ENCODE measurements at regions not wholly inside any gene's neighbourhood (a gene's known extent, or its start where the extent isn't known, plus 50 kb on each side); places are given as distances from the start of the nearest gene placed in this dataset.
"Not testable (repeated sequence)": the region's sequence is repeated elsewhere in the genome, so short reads cannot be mapped to it uniquely, and the experiment has no call there.

DNA sequence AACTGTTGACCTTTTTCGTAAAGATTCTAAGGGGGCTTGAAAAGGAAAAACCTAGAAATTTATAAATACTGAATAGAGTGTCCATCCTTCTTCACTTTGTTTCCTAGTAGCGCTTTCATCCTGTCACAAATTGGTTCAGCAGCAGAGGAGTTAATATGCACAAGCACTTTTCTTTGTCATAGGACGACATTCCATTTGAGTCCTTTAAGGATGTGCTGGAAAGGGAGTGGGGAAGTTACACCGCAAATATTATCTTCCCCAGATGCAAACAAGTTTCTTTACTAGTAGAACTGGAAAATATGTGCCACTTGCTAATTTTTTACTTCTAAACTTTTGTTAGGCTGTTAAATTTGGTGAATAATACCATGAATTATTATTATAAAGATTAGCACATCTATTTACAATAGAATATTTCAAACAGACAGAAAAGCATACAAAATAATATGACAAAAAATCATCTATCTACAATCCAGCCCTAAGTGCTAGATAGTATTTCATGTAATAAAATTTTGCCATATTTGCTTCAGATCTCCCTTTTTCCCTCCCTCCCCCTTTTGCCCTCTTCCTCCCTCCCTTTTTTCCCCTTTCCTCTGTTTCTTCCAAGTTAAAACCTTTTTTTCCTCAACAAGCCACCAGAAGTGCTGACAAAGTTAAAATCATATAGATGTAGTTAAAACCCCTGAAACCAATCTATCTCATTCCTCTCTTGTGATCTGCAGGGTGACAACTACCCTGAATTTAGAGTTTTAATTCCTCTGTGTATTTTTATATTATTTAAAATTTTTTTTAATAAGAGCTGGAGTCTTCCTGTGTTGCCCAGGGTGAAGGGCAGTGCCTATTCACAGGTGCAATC, 50.5 kb upstream of the MAP4K3 start:
- Histone ChIP-seq H3K4me1 (ENCODE audit: control insufficient read depth in 5 of 5, insufficient read depth in 5 of 5, low read length in 5 of 5) (peaks cover 0 to 44% (median 29%) of the 10 kb centered on the region in 5 donors), H3K4me3 (ENCODE audit: low read depth in 1 of 5, low read length in 5 of 5) (no peak overlapping the region), H3K27me3 (ENCODE audit: control insufficient read depth in 5 of 5, insufficient read depth in 4 of 5, low read length in 5 of 5) (no peaks in the 10 kb centered on the region), H3K9me3 (ENCODE audit: control insufficient read depth in 5 of 5, low read length in 5 of 5) (no peaks in the 10 kb centered on the region), H3K27ac (ENCODE audit: low read depth, low read length) (no peak overlapping the region), H3K36me3 (ENCODE audit: control insufficient read depth in 5 of 5, insufficient read depth in 5 of 5, low read length in 5 of 5) (no peaks in the 10 kb centered on the region), H3K9ac (ENCODE audit: low read length in 5 of 5) (peak overlapping the region in 1 of 5 donors; percentile 24)

DNA sequence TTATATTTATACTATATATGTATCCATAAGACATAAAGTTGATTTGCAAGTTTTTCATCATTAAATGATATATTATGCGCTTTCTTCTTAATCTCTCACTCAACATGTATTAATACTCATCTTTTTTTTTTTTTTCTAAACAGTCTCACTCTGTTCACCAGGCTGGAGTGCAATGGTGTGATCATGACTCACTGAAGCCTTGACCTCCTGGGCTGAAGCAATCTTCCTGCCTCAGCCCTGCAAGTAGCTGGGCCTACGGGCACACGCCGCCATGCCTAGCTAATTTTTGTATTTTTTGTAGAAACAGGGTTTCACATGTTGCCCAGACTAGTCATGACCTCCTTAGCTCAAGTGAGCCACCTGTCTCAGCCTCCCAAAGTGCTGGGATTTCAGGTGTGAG, 51.4 kb upstream of the MAP4K3 start:
- Histone ChIP-seq H3K4me1 (ENCODE audit: control insufficient read depth in 5 of 5, insufficient read depth in 5 of 5, low read length in 5 of 5) (peaks cover 0 to 42% (median 33%) of the 10 kb centered on the region in 5 donors), H3K27ac (ENCODE audit: low read depth, low read length) (no peak overlapping the region), H3K9me3 (ENCODE audit: control insufficient read depth in 5 of 5, low read length in 5 of 5) (no peaks in the 10 kb centered on the region), H3K4me3 (ENCODE audit: low read depth in 1 of 5, low read length in 5 of 5) (no peak overlapping the region), H3K9ac (ENCODE audit: low read length in 5 of 5) (peak overlapping the region in 1 of 5 donors; percentile 24), H3K27me3 (ENCODE audit: control insufficient read depth in 5 of 5, insufficient read depth in 4 of 5, low read length in 5 of 5) (no peaks in the 10 kb centered on the region), H3K36me3 (ENCODE audit: control insufficient read depth in 5 of 5, insufficient read depth in 5 of 5, low read length in 5 of 5) (no peaks in the 10 kb centered on the region)

DNA sequence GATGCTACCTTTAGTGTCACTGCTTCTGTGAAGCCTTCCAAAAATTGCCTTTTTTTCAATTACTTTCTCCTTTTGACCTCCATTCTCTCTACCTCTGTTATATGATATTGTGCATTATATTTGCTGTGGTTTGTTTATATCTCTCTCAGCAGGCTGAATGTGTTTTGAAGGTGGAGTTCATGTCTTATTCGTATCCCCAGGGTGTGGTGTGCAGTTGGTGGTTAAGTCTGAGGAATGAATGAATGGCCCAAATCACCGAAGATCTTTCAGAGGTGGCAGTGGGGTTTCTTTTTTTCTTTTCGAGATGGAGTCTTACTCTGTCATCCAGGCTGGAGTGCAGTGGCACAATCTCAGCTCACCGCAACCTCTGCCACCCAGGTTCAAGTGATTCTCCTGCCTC, 53.5 kb upstream of the MAP4K3 start:
- H3K9me3 ChIP-seq (ENCODE audit: control insufficient read depth in 5 of 5, low read length in 5 of 5), result no peaks in the 10 kb centered on the region
- peaks cover 5 to 32% (median 25%) of the 10 kb centered on the region in 5 donors for H3K4me1 ChIP-seq (ENCODE audit: control insufficient read depth in 5 of 5, insufficient read depth in 5 of 5, low read length in 5 of 5)
- no peaks in the 10 kb centered on the region for H3K36me3 ChIP-seq (ENCODE audit: control insufficient read depth in 5 of 5, insufficient read depth in 5 of 5, low read length in 5 of 5)
- no peak overlapping the region for H3K27ac ChIP-seq (ENCODE audit: low read depth, low read length)
- H3K4me3 ChIP-seq (ENCODE audit: low read depth in 1 of 5, low read length in 5 of 5), result no peak overlapping the region
- no peak overlapping the region for H3K9ac ChIP-seq (ENCODE audit: low read length in 5 of 5)
- no peaks in the 10 kb centered on the region for H3K27me3 ChIP-seq (ENCODE audit: control insufficient read depth in 5 of 5, insufficient read depth in 4 of 5, low read length in 5 of 5)

DNA sequence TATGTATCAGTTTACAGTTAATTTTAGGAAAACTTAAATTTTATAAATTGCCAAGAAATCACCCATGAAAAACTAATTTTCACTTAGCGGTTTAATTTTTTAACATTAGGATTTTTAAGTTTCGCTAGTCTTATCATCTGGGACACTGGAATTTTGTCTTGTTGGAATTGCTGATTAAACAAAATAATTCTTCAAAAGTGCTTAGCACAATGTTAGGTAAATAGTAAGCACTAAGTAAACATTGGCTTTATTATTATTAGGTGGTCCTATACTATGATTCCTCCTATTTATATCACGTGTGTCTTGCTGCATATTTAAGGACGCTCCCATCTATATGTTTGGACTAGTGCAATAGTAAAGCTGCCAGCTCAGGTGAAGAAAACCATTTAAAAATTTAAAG, 54.6 kb upstream of the MAP4K3 start:
- Histone ChIP-seq H3K9ac (ENCODE audit: low read length in 5 of 5) (no peak overlapping the region), H3K36me3 (ENCODE audit: control insufficient read depth in 5 of 5, insufficient read depth in 5 of 5, low read length in 5 of 5) (no peaks in the 10 kb centered on the region), H3K4me3 (ENCODE audit: low read depth in 1 of 5, low read length in 5 of 5) (no peak overlapping the region), H3K4me1 (ENCODE audit: control insufficient read depth in 5 of 5, insufficient read depth in 5 of 5, low read length in 5 of 5) (peaks cover 5 to 28% (median 24%) of the 10 kb centered on the region in 5 donors), H3K27ac (ENCODE audit: low read depth, low read length) (peak overlapping the region; percentile 73), H3K27me3 (ENCODE audit: control insufficient read depth in 5 of 5, insufficient read depth in 4 of 5, low read length in 5 of 5) (no peaks in the 10 kb centered on the region), H3K9me3 (ENCODE audit: control insufficient read depth in 5 of 5, low read length in 5 of 5) (no peaks in the 10 kb centered on the region)

DNA sequence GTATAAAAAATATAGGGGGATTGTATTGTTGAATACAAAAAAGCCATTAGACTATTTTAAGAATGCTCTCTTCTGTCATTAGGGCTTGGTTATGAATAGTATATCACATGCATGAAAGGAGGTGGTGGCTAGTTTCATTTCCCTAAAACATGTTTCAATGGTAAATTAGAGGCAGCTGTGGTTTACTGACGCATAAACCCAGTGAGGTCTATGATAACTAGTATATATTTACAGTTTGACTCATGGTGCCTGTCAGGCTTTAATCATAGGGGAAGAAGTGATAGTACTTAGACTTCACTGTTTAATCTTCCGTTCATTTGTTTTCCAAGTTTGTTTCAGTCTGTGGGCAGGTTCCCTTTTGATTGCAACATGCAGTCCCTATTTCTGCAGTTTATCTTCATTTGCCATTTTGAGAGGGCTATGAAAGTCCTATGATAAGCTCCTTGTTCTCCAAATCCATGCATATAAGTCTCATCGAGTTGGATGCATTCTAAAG, 55.1 kb upstream of the MAP4K3 start:
- Histone ChIP-seq H3K9ac (ENCODE audit: low read length in 5 of 5) (peak overlapping the region in 1 of 5 donors; percentile 19), H3K4me1 (ENCODE audit: control insufficient read depth in 5 of 5, insufficient read depth in 5 of 5, low read length in 5 of 5) (peaks cover 5 to 29% (median 28%) of the 10 kb centered on the region in 5 donors), H3K9me3 (ENCODE audit: control insufficient read depth in 5 of 5, low read length in 5 of 5) (no peaks in the 10 kb centered on the region), H3K27me3 (ENCODE audit: control insufficient read depth in 5 of 5, insufficient read depth in 4 of 5, low read length in 5 of 5) (no peaks in the 10 kb centered on the region), H3K36me3 (ENCODE audit: control insufficient read depth in 5 of 5, insufficient read depth in 5 of 5, low read length in 5 of 5) (no peaks in the 10 kb centered on the region), H3K27ac (ENCODE audit: low read depth, low read length) (peak overlapping the region; percentile 73), H3K4me3 (ENCODE audit: low read depth in 1 of 5, low read length in 5 of 5) (no peak overlapping the region)

DNA sequence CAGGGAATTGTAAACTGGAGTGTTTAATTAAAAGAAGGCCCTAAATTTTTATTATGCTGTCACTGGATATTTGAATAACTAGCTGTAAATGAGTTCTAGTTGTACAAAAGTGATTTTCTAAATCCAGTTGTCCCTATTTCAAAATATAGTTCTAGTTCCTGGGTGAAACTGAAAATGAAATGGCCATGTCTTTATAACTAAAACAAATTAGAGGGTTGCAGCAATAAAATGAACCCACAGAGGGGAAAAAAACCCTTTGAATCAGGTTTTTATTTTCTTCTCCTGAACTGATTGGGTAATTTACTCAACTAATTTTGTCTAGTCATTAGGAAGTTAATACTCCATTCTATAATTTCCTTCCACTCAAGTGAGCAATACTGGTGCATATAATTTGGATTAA, 55.6 kb upstream of the MAP4K3 start:
- H3K9ac ChIP-seq (ENCODE audit: low read length in 5 of 5), result peak overlapping the region in 2 of 5 donors; percentile 19 to 51
- peaks cover 5 to 30% (median 27%) of the 10 kb centered on the region in 5 donors for H3K4me1 ChIP-seq (ENCODE audit: control insufficient read depth in 5 of 5, insufficient read depth in 5 of 5, low read length in 5 of 5)
- no peaks in the 10 kb centered on the region for H3K27me3 ChIP-seq (ENCODE audit: control insufficient read depth in 5 of 5, insufficient read depth in 4 of 5, low read length in 5 of 5)
- no peaks in the 10 kb centered on the region for H3K36me3 ChIP-seq (ENCODE audit: control insufficient read depth in 5 of 5, insufficient read depth in 5 of 5, low read length in 5 of 5)
- no peak overlapping the region for H3K4me3 ChIP-seq (ENCODE audit: low read depth in 1 of 5, low read length in 5 of 5)
- H3K9me3 ChIP-seq (ENCODE audit: control insufficient read depth in 5 of 5, low read length in 5 of 5), result no peaks in the 10 kb centered on the region
- peak overlapping the region; percentile 73 for H3K27ac ChIP-seq (ENCODE audit: low read depth, low read length)

DNA sequence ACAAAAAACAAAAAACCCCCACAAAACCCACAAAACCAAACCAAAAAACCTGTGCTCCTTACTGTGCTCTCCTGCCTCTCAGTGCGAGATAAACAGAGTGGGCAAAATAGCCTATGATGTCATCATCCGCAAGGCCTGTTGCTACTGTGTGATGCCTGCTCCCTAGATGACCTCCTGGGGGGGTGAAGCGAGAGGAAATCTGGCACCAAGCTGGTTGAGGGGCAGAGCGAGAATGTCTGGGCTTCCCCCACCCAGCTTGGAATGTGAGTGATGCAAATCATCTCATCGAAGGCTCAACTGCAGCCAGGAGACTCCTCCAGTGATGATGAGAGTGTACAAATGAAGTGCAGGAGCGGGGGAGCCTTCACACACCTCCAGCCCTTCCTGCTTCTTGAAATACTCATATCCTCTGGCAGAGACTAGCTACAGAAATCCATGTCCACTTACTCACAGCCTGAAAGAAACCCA, 57.7 kb upstream of the MAP4K3 start:
- Histone ChIP-seq H3K9ac (ENCODE audit: low read length in 5 of 5) (no peak overlapping the region), H3K9me3 (ENCODE audit: control insufficient read depth in 5 of 5, low read length in 5 of 5) (no peaks in the 10 kb centered on the region), H3K27me3 (ENCODE audit: control insufficient read depth in 5 of 5, insufficient read depth in 4 of 5, low read length in 5 of 5) (no peaks in the 10 kb centered on the region), H3K27ac (ENCODE audit: low read depth, low read length) (no peak overlapping the region), H3K36me3 (ENCODE audit: control insufficient read depth in 5 of 5, insufficient read depth in 5 of 5, low read length in 5 of 5) (no peaks in the 10 kb centered on the region), H3K4me1 (ENCODE audit: control insufficient read depth in 5 of 5, insufficient read depth in 5 of 5, low read length in 5 of 5) (peaks cover 5 to 31% (median 29%) of the 10 kb centered on the region in 5 donors), H3K4me3 (ENCODE audit: low read depth in 1 of 5, low read length in 5 of 5) (no peak overlapping the region)

DNA sequence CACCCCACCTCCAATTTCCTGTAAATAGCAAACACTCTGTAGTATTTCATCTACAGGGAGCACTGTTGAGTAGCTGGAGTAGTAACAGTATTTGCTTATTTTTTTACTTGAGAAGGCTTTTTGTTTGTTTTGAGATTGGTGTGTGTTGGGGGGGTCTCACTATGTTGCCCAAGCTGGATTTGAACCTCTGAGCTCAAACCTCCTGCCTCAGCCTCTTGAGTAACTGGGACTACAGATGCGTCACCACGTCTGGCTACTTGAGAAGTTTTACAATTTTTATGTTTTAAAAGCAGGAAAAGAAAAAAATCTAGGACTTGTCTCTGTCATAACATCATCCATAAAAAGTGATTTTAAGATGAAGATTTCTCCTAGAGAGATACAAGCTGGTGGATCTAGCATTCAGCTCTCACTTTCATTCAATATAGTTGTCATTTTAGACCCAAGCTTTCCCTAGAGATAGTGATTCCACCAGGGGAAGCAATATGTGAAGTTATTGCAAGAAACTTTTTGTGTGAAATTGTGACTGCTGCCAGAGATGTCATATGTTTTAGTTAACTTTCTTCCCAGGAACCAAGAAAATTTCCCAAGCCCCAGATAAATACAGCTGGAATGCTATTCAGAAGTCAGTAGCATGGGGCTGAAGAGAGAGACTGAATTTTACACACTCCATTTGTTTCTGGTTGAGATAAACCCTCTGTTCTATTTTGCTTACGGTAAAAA, 60.2 kb upstream of the MAP4K3 start:
- H3K4me1 ChIP-seq (ENCODE audit: control insufficient read depth in 5 of 5, insufficient read depth in 5 of 5, low read length in 5 of 5), result peaks cover 5 to 37% (median 28%) of the 10 kb centered on the region in 5 donors
- peak overlapping the region; percentile 47 for H3K27ac ChIP-seq (ENCODE audit: low read depth, low read length)
- H3K9me3 ChIP-seq (ENCODE audit: control insufficient read depth in 5 of 5, low read length in 5 of 5), result no peaks in the 10 kb centered on the region
- no peaks in the 10 kb centered on the region for H3K36me3 ChIP-seq (ENCODE audit: control insufficient read depth in 5 of 5, insufficient read depth in 5 of 5, low read length in 5 of 5)
- H3K27me3 ChIP-seq (ENCODE audit: control insufficient read depth in 5 of 5, insufficient read depth in 4 of 5, low read length in 5 of 5), result no peaks in the 10 kb centered on the region
- H3K4me3 ChIP-seq (ENCODE audit: low read depth in 1 of 5, low read length in 5 of 5), result no peak overlapping the region
- no peak overlapping the region for H3K9ac ChIP-seq (ENCODE audit: low read length in 5 of 5)

DNA sequence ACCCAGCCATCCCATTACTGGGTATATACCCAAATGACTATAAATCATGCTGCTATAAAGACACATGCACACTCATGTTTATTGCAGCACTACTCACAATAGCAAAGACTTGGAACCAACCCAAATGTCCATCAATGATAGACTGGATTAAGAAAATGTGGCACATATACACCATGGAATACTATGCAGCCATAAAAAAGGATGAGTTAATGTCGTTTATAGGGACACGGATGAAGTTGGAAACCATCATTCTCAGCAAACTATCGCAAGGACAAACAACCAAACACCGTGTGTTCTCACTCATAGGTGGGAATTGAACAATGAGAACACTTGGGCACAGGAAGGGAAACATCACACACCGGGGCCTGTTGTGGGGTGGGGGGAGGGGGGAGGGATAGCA, 61.1 kb upstream of the MAP4K3 start:
- H3K4me3 ChIP-seq (ENCODE audit: low read depth in 1 of 5, low read length in 5 of 5); H3K27me3 ChIP-seq (ENCODE audit: control insufficient read depth in 5 of 5, insufficient read depth in 4 of 5, low read length in 5 of 5); H3K9ac ChIP-seq (ENCODE audit: low read length in 5 of 5); H3K9me3 ChIP-seq (ENCODE audit: control insufficient read depth in 5 of 5, low read length in 5 of 5); H3K27ac ChIP-seq (ENCODE audit: low read depth, low read length); H3K36me3 ChIP-seq (ENCODE audit: control insufficient read depth in 5 of 5, insufficient read depth in 5 of 5, low read length in 5 of 5): not testable (repeated sequence)
- peaks cover 5 to 30% (median 26%) of the 10 kb centered on the region in 5 donors for H3K4me1 ChIP-seq (ENCODE audit: control insufficient read depth in 5 of 5, insufficient read depth in 5 of 5, low read length in 5 of 5)

DNA sequence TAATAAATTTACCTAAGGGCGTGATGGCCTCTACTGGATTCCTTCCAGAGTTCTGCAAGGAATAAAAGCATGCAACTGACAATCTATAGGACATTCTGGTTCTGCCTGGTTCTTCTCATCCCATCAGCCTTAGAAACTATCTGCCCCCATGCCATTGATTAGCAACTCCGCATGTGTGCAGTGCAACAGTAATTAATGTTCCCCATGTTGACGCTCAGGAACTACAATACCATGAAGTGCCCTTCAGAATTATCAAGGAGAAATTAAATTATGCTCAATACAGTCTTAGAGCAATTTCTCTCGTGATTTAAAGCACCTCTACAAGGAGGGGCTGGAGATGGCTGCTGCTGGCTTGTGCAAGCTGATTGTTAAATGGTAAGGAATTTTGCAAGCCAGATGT, 61.7 kb upstream of the MAP4K3 start:
- Histone ChIP-seq H3K9me3 (ENCODE audit: control insufficient read depth in 5 of 5, low read length in 5 of 5) (no peaks in the 10 kb centered on the region), H3K27ac (ENCODE audit: low read depth, low read length) (no peak overlapping the region), H3K27me3 (ENCODE audit: control insufficient read depth in 5 of 5, insufficient read depth in 4 of 5, low read length in 5 of 5) (no peaks in the 10 kb centered on the region), H3K4me3 (ENCODE audit: low read depth in 1 of 5, low read length in 5 of 5) (no peak overlapping the region), H3K9ac (ENCODE audit: low read length in 5 of 5) (no peak overlapping the region), H3K36me3 (ENCODE audit: control insufficient read depth in 5 of 5, insufficient read depth in 5 of 5, low read length in 5 of 5) (no peaks in the 10 kb centered on the region), H3K4me1 (ENCODE audit: control insufficient read depth in 5 of 5, insufficient read depth in 5 of 5, low read length in 5 of 5) (peaks cover 5 to 32% (median 25%) of the 10 kb centered on the region in 5 donors)
